B cell (primary cell): ENCODE measurements at regions not wholly inside any gene's neighbourhood (a gene's known extent, or its start where the extent isn't known, plus 50 kb on each side); places are given as distances from the start of the nearest gene placed in this dataset.

Experiments
- ATAC-seq: fragments of 200-7000 bp; cut with Tn5 transposase; one replicate; pipeline ENCODE4 v1.10.0; 2021; ENCODE audit warnings: low read depth, mild to moderate bottlenecking, moderate number of reproducible peaks, moderate library complexity
- CTCF ChIA-PET: fragments of 350-600 bp; sonication (Branson Sonifier 250); formaldehyde crosslinking; loops from one replicate; lab custom pipeline; 2021; ENCODE audit warnings: antibody characterized with exemption, inconsistent platforms; lab: Charles Lee
- POLR2A ChIA-PET: fragments of 350-600 bp; sonication (Branson Sonifier 250); formaldehyde crosslinking; loops from one replicate; lab custom pipeline; 2021; ENCODE audit warnings: antibody characterized with exemption; lab: Charles Lee
- DNase-seq: peaks from one replicate; pipeline ENCODE4 v3.0.0; 2013
- H2AFZ ChIP-seq: 2 replicates; pipeline ENCODE4 v1.6.1; 2012; ENCODE audit warnings: mild to moderate bottlenecking, low read depth, low read length; ENCODE audit not compliant: insufficient read depth, poor library complexity, severe bottlenecking
- H3K27ac ChIP-seq, 2 donors: 1 replicate in 1 of 2; 2 replicates in 1 of 2; pipeline ENCODE4 v1.5.1; 2012 to 2013; ENCODE audit warnings: low read length in 2 of 2, mild to moderate bottlenecking in 2 of 2, moderate library complexity in 1 of 2
- H3K27me3 ChIP-seq, 4 experiments: fragments of 200-600 bp in 1 of 4; sonication (generic) in 1 of 4; replicated peaks in 1 of 4; 1 replicate in 2 of 4; 2 replicates in 2 of 4; pipeline versions ENCODE4 v1.6.1 to v1.7.0; 2013 to 2016; ENCODE audit warnings: low read length in 3 of 4, mild to moderate bottlenecking in 2 of 4, mixed read lengths in 1 of 4, moderate library complexity in 1 of 4; ENCODE audit not compliant: insufficient read depth in 4 of 4, control insufficient read depth in 3 of 4; ENCODE audit errors: control extremely low read depth in 1 of 4
- H3K36me3 ChIP-seq, 2 experiments: replicated peaks in 1 of 2; 1 replicate in 1 of 2; 2 replicates in 1 of 2; pipeline versions ENCODE4 v1.6.1 to v1.7.1; 2013; ENCODE audit warnings: low read length in 1 of 2; ENCODE audit not compliant: insufficient read depth in 2 of 2, control insufficient read depth in 1 of 2; ENCODE audit errors: control extremely low read depth in 1 of 2, extremely low read depth in 1 of 2
- H3K4me1 ChIP-seq, 2 donors: fragments of 200-600 bp in 1 of 2; sonication (generic) in 1 of 2; 1 replicate in 1 of 2; 2 replicates in 1 of 2; pipeline versions ENCODE4 v1.5.1 to v1.6.1; 2013 to 2017; ENCODE audit warnings: low read length in 2 of 2; ENCODE audit not compliant: control insufficient read depth in 2 of 2, insufficient read depth in 2 of 2
- H3K4me2 ChIP-seq: replicated peaks from 2 replicates; pipeline ENCODE3; 2012; ENCODE audit warnings: mild to moderate bottlenecking, low read depth, low read length; ENCODE audit not compliant: poor library complexity, severe bottlenecking
- H3K4me3 ChIP-seq, 5 experiments: fragments of 200-600 bp in 1 of 5; sonication (generic) in 1 of 5; 1 replicate in 3 of 5; 2 replicates in 2 of 5; pipeline versions ENCODE4 v1.5.1 to v1.7.0; 2011 to 2016; ENCODE audit warnings: low read length in 4 of 5, mild to moderate bottlenecking in 4 of 5, low read depth in 2 of 5, control low read depth in 1 of 5, moderate library complexity in 1 of 5; ENCODE audit not compliant: insufficient read depth in 1 of 5; ENCODE audit errors: control extremely low read depth in 1 of 5, extremely low read depth in 1 of 5
- H3K79me2 ChIP-seq: fragments of 200-600 bp; sonication (generic); one replicate; pipeline ENCODE4 v1.6.0; 2016; ENCODE audit warnings: low read length; ENCODE audit not compliant: control insufficient read depth, insufficient read depth
- H3K9ac ChIP-seq: fragments of 200-600 bp; sonication (generic); 2 replicates; pipeline ENCODE4 v1.6.1; 2017; ENCODE audit warnings: mild to moderate bottlenecking, low read length, moderate library complexity
- H3K9me3 ChIP-seq, 3 donors: one replicate each; pipeline versions ENCODE4 v1.6.1 to v1.7.1; 2013; ENCODE audit warnings: low read length in 2 of 3; ENCODE audit not compliant: control insufficient read depth in 2 of 3, insufficient read depth in 1 of 3; ENCODE audit errors: control extremely low read depth in 1 of 3
- H4K20me1 ChIP-seq: 2 replicates; pipeline ENCODE4 v1.6.0; 2012; ENCODE audit warnings: mild to moderate bottlenecking, low read length; ENCODE audit not compliant: insufficient read depth, control insufficient read depth, poor library complexity, severe bottlenecking
- H3K27ac Mint-ChIP-seq: one replicate; pipeline ENCODE4 v1.8.0; 2021; ENCODE audit warnings: mixed read lengths
- H3K27me3 Mint-ChIP-seq: one replicate; pipeline ENCODE4 v1.8.0; 2021; ENCODE audit warnings: mixed read lengths
- H3K4me1 Mint-ChIP-seq: one replicate; pipeline ENCODE4 v1.8.0; 2021; ENCODE audit warnings: mixed read lengths
- H3K4me3 Mint-ChIP-seq: one replicate; pipeline ENCODE4 v1.8.0; 2021; ENCODE audit warnings: mixed read lengths
- H3K9me3 Mint-ChIP-seq: one replicate; pipeline ENCODE4 v1.8.0; 2022; ENCODE audit warnings: mixed read lengths; ENCODE audit not compliant: insufficient read depth
- EZH2 ChIP-seq: IDR thresholded peaks from 2 replicates; pipeline ENCODE4 v1.6.1; 2012; ENCODE audit warnings: borderline replicate concordance, low read depth, mild to moderate bottlenecking, moderate library complexity, low read length; ENCODE audit not compliant: insufficient read depth, poor library complexity, severe bottlenecking
- WGBS: methylation state at CpG from one replicate; pipeline ENCODE4 v1.1.5; 2013; ENCODE audit warnings: missing lambda C conversion rate; ENCODE audit not compliant: insufficient coverage; 5-methylcytosine and 5-hydroxymethylcytosine counted together
- intact Hi-C: fragments of 100-400 bp; cut with micrococcal nuclease; formaldehyde crosslinking; loops from one replicate; pipeline ENCODE4 v1.10.0; 2022
- TF ChIP-seq, protein P1 (sequence below): fragments of 200-600 bp; IDR thresholded peaks from one replicate; pipeline ENCODE4 v1.8.0; 2022; ENCODE audit warnings: antibody characterized with exemption, mild to moderate bottlenecking

DNA sequence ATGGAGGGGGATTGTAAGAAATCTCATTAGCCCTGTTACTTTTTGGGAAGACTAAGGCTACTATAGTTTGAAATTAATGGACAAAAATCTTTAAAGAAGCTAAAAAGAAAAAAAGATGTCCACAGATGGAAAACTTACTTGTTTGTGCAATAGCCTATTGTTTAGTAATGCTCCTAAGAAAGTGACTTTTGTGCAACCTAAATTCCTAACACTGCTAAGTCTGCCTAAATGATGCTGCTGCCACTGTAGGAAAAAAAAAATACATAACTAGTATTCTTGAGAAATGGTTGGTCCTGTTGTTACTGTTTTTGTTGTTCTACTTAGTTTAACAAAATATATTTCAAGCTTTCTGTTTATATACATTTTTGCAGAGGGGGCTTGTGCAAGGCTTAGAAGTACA lies 108.2 kb upstream of the NR3C1 start:
- ATAC-seq (no peak), DNase-seq (no peak)
- ChIA-PET POLR2A (no interaction called here), CTCF (no interaction called here)
- Mint-ChIP-seq H3K9me3 (peaks cover 2% of the 10 kb centered on the region), H3K4me1 (peaks cover 7% of the 10 kb centered on the region), H3K27me3 (no peaks in the 10 kb centered on the region), H3K27ac (no peak overlapping the region), H3K4me3 (no peak overlapping the region)
- H3K79me2 ChIP-seq, result no peaks in the 10 kb centered on the region
- no peak overlapping the region for H3K4me2 ChIP-seq
- no peak for TF ChIP-seq EZH2
- TF ChIP-seq, protein P1, sequence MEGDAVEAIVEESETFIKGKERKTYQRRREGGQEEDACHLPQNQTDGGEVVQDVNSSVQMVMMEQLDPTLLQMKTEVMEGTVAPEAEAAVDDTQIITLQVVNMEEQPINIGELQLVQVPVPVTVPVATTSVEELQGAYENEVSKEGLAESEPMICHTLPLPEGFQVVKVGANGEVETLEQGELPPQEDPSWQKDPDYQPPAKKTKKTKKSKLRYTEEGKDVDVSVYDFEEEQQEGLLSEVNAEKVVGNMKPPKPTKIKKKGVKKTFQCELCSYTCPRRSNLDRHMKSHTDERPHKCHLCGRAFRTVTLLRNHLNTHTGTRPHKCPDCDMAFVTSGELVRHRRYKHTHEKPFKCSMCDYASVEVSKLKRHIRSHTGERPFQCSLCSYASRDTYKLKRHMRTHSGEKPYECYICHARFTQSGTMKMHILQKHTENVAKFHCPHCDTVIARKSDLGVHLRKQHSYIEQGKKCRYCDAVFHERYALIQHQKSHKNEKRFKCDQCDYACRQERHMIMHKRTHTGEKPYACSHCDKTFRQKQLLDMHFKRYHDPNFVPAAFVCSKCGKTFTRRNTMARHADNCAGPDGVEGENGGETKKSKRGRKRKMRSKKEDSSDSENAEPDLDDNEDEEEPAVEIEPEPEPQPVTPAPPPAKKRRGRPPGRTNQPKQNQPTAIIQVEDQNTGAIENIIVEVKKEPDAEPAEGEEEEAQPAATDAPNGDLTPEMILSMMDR, result no peak
- H3K4me3 ChIP-seq, result no peak overlapping the region
- no peaks in the 10 kb centered on the region for H3K9me3 ChIP-seq
- no peak overlapping the region for H3K27ac ChIP-seq
- peaks cover 4 to 5% of the 10 kb centered on the region in 2 donors for H3K4me1 ChIP-seq
- intact Hi-C loops, result no loop called here
- no peak overlapping the region for H2AFZ ChIP-seq
- H3K36me3 ChIP-seq, result no peaks in the 10 kb centered on the region
- H3K9ac ChIP-seq, result no peak overlapping the region
- H3K27me3 ChIP-seq, result no peaks in the 10 kb centered on the region
- H4K20me1 ChIP-seq, result no peaks in the 10 kb centered on the region

DNA sequence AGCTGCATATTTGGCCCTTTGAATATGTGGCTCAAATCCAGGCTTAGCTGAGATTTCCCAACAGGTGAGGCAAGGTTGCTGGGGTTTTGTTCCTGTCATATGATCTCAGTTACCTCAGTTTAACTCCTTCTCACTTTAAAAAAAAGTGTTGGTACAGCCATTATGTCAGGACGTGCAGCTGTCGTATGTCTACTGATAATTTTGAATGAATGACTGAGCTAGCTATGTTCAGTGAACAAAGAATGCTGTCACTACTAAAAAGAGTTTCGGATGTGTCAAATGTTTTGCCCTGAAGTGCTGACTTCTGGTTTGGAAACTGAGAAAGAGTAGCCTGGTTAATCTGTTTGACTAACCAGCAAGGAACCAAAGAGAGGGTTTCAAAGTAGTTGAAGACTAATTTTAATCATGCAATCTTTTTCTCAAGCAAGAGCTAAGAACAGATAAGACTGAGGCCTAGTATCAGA lies 106.3 kb upstream of the NR3C1 start:
- no peaks in the 10 kb centered on the region for H3K79me2 ChIP-seq
- H2AFZ ChIP-seq, result no peak overlapping the region
- CTCF ChIA-PET, result no interaction called here
- Mint-ChIP-seq H3K27ac (no peak overlapping the region), H3K4me1 (no peaks in the 10 kb centered on the region), H3K27me3 (no peaks in the 10 kb centered on the region), H3K4me3 (no peak overlapping the region), H3K9me3 (peaks cover 2% of the 10 kb centered on the region)
- no peak overlapping the region for H3K4me2 ChIP-seq
- H3K4me1 ChIP-seq, result no peaks in the 10 kb centered on the region
- H3K9me3 ChIP-seq, result no peaks in the 10 kb centered on the region
- H4K20me1 ChIP-seq, result no peaks in the 10 kb centered on the region
- H3K36me3 ChIP-seq, result no peaks in the 10 kb centered on the region
- no peak for DNase-seq
- no peak overlapping the region for H3K27ac ChIP-seq
- no peak for ATAC-seq
- TF ChIP-seq, protein P1, result no peak
- no peak for TF ChIP-seq EZH2
- WGBS, result 71% methylated on average over 2 of the region's 3 CpGs
- intact Hi-C loops, result no loop called here
- no peaks in the 10 kb centered on the region for H3K27me3 ChIP-seq
- H3K9ac ChIP-seq, result no peak overlapping the region
- no peak overlapping the region for H3K4me3 ChIP-seq
- POLR2A ChIA-PET, result no interaction called here
